ENCODE measurements at regions not wholly inside any gene's neighbourhood (a gene's known extent, or its start where the extent isn't known, plus 50 kb on each side); places are given as distances from the start of the nearest gene placed in this dataset.

GRCh38 chr2:30336978-30337841, 105.9 kb downstream of the LBH start:
- DNase-seq, result no peak
- in situ Hi-C loops (cut with HindIII; ENCODE audit: low pct_ligation_motif_present, low pct_unique_long_range_greater_than_20kb, low sequenced_read_pairs), result no loop called here

- in situ Hi-C loops (cut with HindIII; ENCODE audit: low pct_ligation_motif_present, low pct_unique_long_range_greater_than_20kb, low sequenced_read_pairs), result no loop called here
- no peak for DNase-seq
Measured at GRCh38 chr2:30338475-30338874, 107.1 kb downstream of the LBH start.

- no peak for DNase-seq
- in situ Hi-C loops (cut with HindIII; ENCODE audit: low pct_ligation_motif_present, low pct_unique_long_range_greater_than_20kb, low sequenced_read_pairs), result no loop called here
Measured at GRCh38 chr2:30339071-30339470, 107.7 kb downstream of the LBH start.

GRCh38 chr2:30341500-30342267, 105.4 kb upstream of the LCLAT1 start:
- DNase-seq, result no peak
- in situ Hi-C loops (cut with HindIII; ENCODE audit: low pct_ligation_motif_present, low pct_unique_long_range_greater_than_20kb, low sequenced_read_pairs), result no loop called here

GRCh38 chr2:30346471-30347169, 100.4 kb upstream of the LCLAT1 start:
- in situ Hi-C loops (cut with HindIII; ENCODE audit: low pct_ligation_motif_present, low pct_unique_long_range_greater_than_20kb, low sequenced_read_pairs), result no loop called here
- DNase-seq, result no peak

GRCh38 chr2:30348825-30349224, 98.2 kb upstream of the LCLAT1 start:
- no peak for DNase-seq
- in situ Hi-C loops (cut with HindIII; ENCODE audit: low pct_ligation_motif_present, low pct_unique_long_range_greater_than_20kb, low sequenced_read_pairs), result no loop called here

- DNase-seq, result no peak
- in situ Hi-C loops (cut with HindIII; ENCODE audit: low pct_ligation_motif_present, low pct_unique_long_range_greater_than_20kb, low sequenced_read_pairs), result no loop called here
Measured at GRCh38 chr2:30349691-30350090, 97.4 kb upstream of the LCLAT1 start.

- DNase-seq, result no peak
- in situ Hi-C loops (cut with HindIII; ENCODE audit: low pct_ligation_motif_present, low pct_unique_long_range_greater_than_20kb, low sequenced_read_pairs), result no loop called here
Measured at GRCh38 chr2:30351116-30351515, 95.9 kb upstream of the LCLAT1 start.

GRCh38 chr2:30351949-30352348, 95.1 kb upstream of the LCLAT1 start:
- in situ Hi-C loops (cut with HindIII; ENCODE audit: low pct_ligation_motif_present, low pct_unique_long_range_greater_than_20kb, low sequenced_read_pairs), result no loop called here
- no peak for DNase-seq

- in situ Hi-C loops (cut with HindIII; ENCODE audit: low pct_ligation_motif_present, low pct_unique_long_range_greater_than_20kb, low sequenced_read_pairs), result no loop called here
- DNase-seq, result no peak
Measured at GRCh38 chr2:30354150-30354549, 92.9 kb upstream of the LCLAT1 start.

- no peak for DNase-seq
- in situ Hi-C loops (cut with HindIII; ENCODE audit: low pct_ligation_motif_present, low pct_unique_long_range_greater_than_20kb, low sequenced_read_pairs), result no loop called here
Measured at GRCh38 chr2:30354621-30355020, 92.4 kb upstream of the LCLAT1 start.

- in situ Hi-C loops (cut with HindIII; ENCODE audit: low pct_ligation_motif_present, low pct_unique_long_range_greater_than_20kb, low sequenced_read_pairs), result no loop called here
- DNase-seq, result no peak
Measured at GRCh38 chr2:30355306-30355705, 91.7 kb upstream of the LCLAT1 start.

- DNase-seq, result no peak
- in situ Hi-C loops (cut with HindIII; ENCODE audit: low pct_ligation_motif_present, low pct_unique_long_range_greater_than_20kb, low sequenced_read_pairs), result no loop called here
Measured at GRCh38 chr2:30356071-30356470, 91.0 kb upstream of the LCLAT1 start.

- DNase-seq, result no peak
- in situ Hi-C loops (cut with HindIII; ENCODE audit: low pct_ligation_motif_present, low pct_unique_long_range_greater_than_20kb, low sequenced_read_pairs), result no loop called here
Measured at GRCh38 chr2:30356776-30357175, 90.3 kb upstream of the LCLAT1 start.

GRCh38 chr2:30358351-30358750, 88.7 kb upstream of the LCLAT1 start:
- DNase-seq, result no peak
- in situ Hi-C loops (cut with HindIII; ENCODE audit: low pct_ligation_motif_present, low pct_unique_long_range_greater_than_20kb, low sequenced_read_pairs), result no loop called here

- in situ Hi-C loops (cut with HindIII; ENCODE audit: low pct_ligation_motif_present, low pct_unique_long_range_greater_than_20kb, low sequenced_read_pairs), result no loop called here
- DNase-seq, result no peak
Measured at GRCh38 chr2:30358842-30359241, 88.2 kb upstream of the LCLAT1 start.

GRCh38 chr2:30359644-30360167, 87.3 kb upstream of the LCLAT1 start:
- DNase-seq, result no peak
- in situ Hi-C loops (cut with HindIII; ENCODE audit: low pct_ligation_motif_present, low pct_unique_long_range_greater_than_20kb, low sequenced_read_pairs), result no loop called here

GRCh38 chr2:30361751-30362394, 85.2 kb upstream of the LCLAT1 start:
- in situ Hi-C loops (cut with HindIII; ENCODE audit: low pct_ligation_motif_present, low pct_unique_long_range_greater_than_20kb, low sequenced_read_pairs), result no loop called here
- DNase-seq, result peak; percentile 29

Measured in ACHN (cell line).